ENCODE measurements at regions not wholly inside any gene's neighbourhood (a gene's known extent, or its start where the extent isn't known, plus 50 kb on each side); places are given as distances from the start of the nearest gene placed in this dataset.
"Not testable (repeated sequence)": the region's sequence is repeated elsewhere in the genome, so short reads cannot be mapped to it uniquely, and the experiment has no call there.

DNA sequence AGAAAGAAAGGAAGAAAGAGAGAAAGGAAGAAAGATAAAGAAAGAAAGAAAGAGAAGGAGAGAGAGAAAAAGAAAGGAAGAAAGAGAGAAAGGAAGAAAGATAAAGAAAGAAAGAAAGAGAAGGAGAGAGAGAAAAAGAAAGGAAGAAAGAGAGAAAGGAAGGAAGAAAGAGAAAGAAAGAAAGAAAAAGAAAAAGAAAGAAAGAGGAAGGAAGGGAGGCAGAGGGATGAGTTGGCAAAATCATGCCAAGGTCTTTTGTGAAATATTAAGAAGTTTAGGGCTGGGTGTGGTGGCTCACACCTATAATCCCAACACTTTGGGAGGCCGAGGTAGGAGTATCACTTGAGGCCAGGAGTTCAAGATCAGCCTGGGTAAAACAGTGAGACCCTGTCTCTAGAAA is 675.8 kb upstream of the NRP1 start:
- H4K20me1 ChIP-seq (replicated peaks in 1 of 2; ENCODE audit: control insufficient read depth in 1 of 2, insufficient read depth in 2 of 2, low read length in 2 of 2); H3K79me1 ChIP-seq (ENCODE audit: low read depth, low read length); H3K4ac ChIP-seq (replicated peaks; ENCODE audit: insufficient read length, low read depth, low read length); H3K56ac ChIP-seq (replicated peaks; ENCODE audit: insufficient read length, low read depth, low read length); H3K27ac ChIP-seq (ENCODE audit: low read depth, low read length); H3K27me3 ChIP-seq (replicated peaks in 1 of 4; ENCODE audit: control insufficient read depth in 3 of 4, extremely low read depth in 1 of 4, insufficient read depth in 3 of 4, low read length in 3 of 4); H4K8ac ChIP-seq (ENCODE audit: extremely low read depth, insufficient read depth, low read length); H3K36me3 ChIP-seq (ENCODE audit: control insufficient read depth in 2 of 4, insufficient read depth in 4 of 4, low read length in 3 of 4); H2BK5ac ChIP-seq (ENCODE audit: low read depth, low read length); H4K91ac ChIP-seq (replicated peaks; ENCODE audit: insufficient read length, low read length); H3K23ac ChIP-seq (ENCODE audit: insufficient read length); H3K4me3 ChIP-seq (ENCODE audit: extremely low read depth in 1 of 4, insufficient read depth in 2 of 4, low read depth in 3 of 4, low read length in 4 of 4); H3K18ac ChIP-seq (ENCODE audit: extremely low read depth, low read length); H3K23me2 ChIP-seq (ENCODE audit: low read depth, low read length); H3K9me3 ChIP-seq (ENCODE audit: insufficient read depth in 2 of 2, low read depth in 1 of 2, low read length in 1 of 2); H3K4me1 ChIP-seq (replicated peaks in 1 of 4; ENCODE audit: control insufficient read depth in 3 of 4, insufficient read depth in 4 of 4, low read length in 3 of 4); H2BK12ac ChIP-seq (ENCODE audit: low read depth, low read length); H2BK120ac ChIP-seq (replicated peaks; ENCODE audit: low read depth, low read length); H4K5ac ChIP-seq (ENCODE audit: insufficient read length, low read depth, low read length); H3K4me2 ChIP-seq (ENCODE audit: insufficient read depth in 1 of 2, low read depth in 2 of 2, low read length in 2 of 2); DNase-seq (ENCODE audit: low read depth in 1 of 2, low spot score in 2 of 2); H2BK15ac ChIP-seq (ENCODE audit: low read length); H3K9ac ChIP-seq (replicated peaks in 1 of 4; ENCODE audit: extremely low read depth in 1 of 4, low read depth in 3 of 4, low read length in 3 of 4); CTCF ChIA-PET (ENCODE audit: partially characterized antibody); H2AFZ ChIP-seq (ENCODE audit: low read length); H2AK5ac ChIP-seq (ENCODE audit: low read depth, low read length); H3K14ac ChIP-seq (ENCODE audit: insufficient read length); H3K79me2 ChIP-seq (ENCODE audit: control insufficient read depth in 1 of 2, insufficient read depth in 2 of 2, low read length in 2 of 2); H2BK20ac ChIP-seq (ENCODE audit: low read length); FAIRE-seq: not testable (repeated sequence)
- WGBS, 2 experiments (ENCODE audit: extremely low coverage in 1 of 2, insufficient coverage in 1 of 2, insufficient read length in 1 of 2, insufficient replicate concordance in 2 of 2, low coverage in 1 of 2, low lambda C conversion rate in 2 of 2, missing lambda C conversion rate in 1 of 2) = 100% methylated on average over 1 of the region's 1 CpG; no CpG with 5 or more reads in 1 of the 2 experiments
- POLR2A ChIA-PET (ENCODE audit: partially characterized antibody) = interaction anchor here (0.7 kb wide), 1 partner anchor 914 kb away, joined by 3 read pairs; no protein-coding TSS in a partner anchor

Measured in H1 (cell line).